GM12878 (cell line): ENCODE measurements at regions not wholly inside any gene's neighbourhood (a gene's known extent, or its start where the extent isn't known, plus 50 kb on each side); places are given as distances from the start of the nearest gene placed in this dataset.

Experiments
- BRCA1 ChIP-seq: IDR thresholded peaks from 2 replicates; pipeline ENCODE4 v1.6.1; 2011; ENCODE audit warnings: low read depth, low read length, improper control_type of control experiment
- CBFB ChIP-seq: IDR thresholded peaks from 2 replicates; pipeline ENCODE4 v1.6.1; 2016; ENCODE audit warnings: antibody characterized with exemption, low read depth
- CEBPB ChIP-seq, 2 experiments: fragments of 150-350 bp in 1 of 2; IDR thresholded peaks; 2 replicates each; pipeline ENCODE4 v1.6.1; 2012 to 2014; ENCODE audit warnings: low read depth in 2 of 2, low read length in 2 of 2, borderline replicate concordance in 1 of 2, inconsistent platforms in 1 of 2
- CHD4 ChIP-seq: fragments of 200-600 bp; sonication (generic); IDR thresholded peaks from 2 replicates; pipeline ENCODE4 v1.6.1; 2016; ENCODE audit warnings: mild to moderate bottlenecking
- FOXM1 ChIP-seq: IDR thresholded peaks from 2 replicates; pipeline ENCODE4 v1.6.1; 2012; ENCODE audit warnings: low read depth, mild to moderate bottlenecking, inconsistent platforms, low read length, moderate library complexity
- HDAC2 ChIP-seq: fragments of 200-600 bp; sonication (generic); IDR thresholded peaks from 2 replicates; pipeline ENCODE4 v1.6.1; 2017
- HSF1 ChIP-seq: fragments of 150-350 bp; IDR thresholded peaks from 2 replicates; pipeline ENCODE4 v1.6.1; 2014; ENCODE audit warnings: mild to moderate bottlenecking, low read depth, low read length
- IKZF2 ChIP-seq, 2 experiments: fragments of 450-650 bp; IDR thresholded peaks; 2 replicates each; pipeline ENCODE4 v1.6.1; 2017; ENCODE audit warnings: mild to moderate bottlenecking in 2 of 2, moderate library complexity in 2 of 2
- IRF4 ChIP-seq: IDR thresholded peaks from 2 replicates; pipeline ENCODE4 v1.6.1; 2011; ENCODE audit warnings: low read depth, low read length
- KAT2A ChIP-seq: conservative IDR thresholded peaks from 2 replicates; pipeline ENCODE4 v1.6.1; 2011; ENCODE audit warnings: low read depth, low read length; ENCODE audit not compliant: control insufficient read depth
- MEF2B ChIP-seq: fragments of 450-650 bp; IDR thresholded peaks from 2 replicates; pipeline ENCODE4 v1.6.1; 2018; ENCODE audit warnings: mild to moderate bottlenecking, moderate library complexity; ENCODE audit not compliant: partially characterized antibody, poor library complexity, severe bottlenecking
- MYB ChIP-seq: fragments of 150-350 bp; IDR thresholded peaks from 2 replicates; pipeline ENCODE4 v1.6.1; 2014; ENCODE audit warnings: mild to moderate bottlenecking, low read depth, low read length, borderline replicate concordance
- NFYB ChIP-seq: IDR thresholded peaks from 2 replicates; pipeline ENCODE4 v1.6.1; 2011; ENCODE audit warnings: low read depth, mild to moderate bottlenecking, low read length, improper control_type of control experiment, moderate library complexity; ENCODE audit not compliant: insufficient read depth
- NR2C1 ChIP-seq: fragments of 450-650 bp; IDR thresholded peaks from 2 replicates; pipeline ENCODE4 v1.6.1; 2017; ENCODE audit warnings: antibody characterized with exemption, mild to moderate bottlenecking, moderate library complexity
- POLR2A ChIP-seq: IDR thresholded peaks from 2 replicates; pipeline ENCODE4 v1.6.1; 2011; ENCODE audit warnings: low read depth, mild to moderate bottlenecking, low read length
- RCOR1 ChIP-seq: conservative IDR thresholded peaks from 2 replicates; pipeline ENCODE4 v1.6.1; 2012; ENCODE audit warnings: low read depth, low read length, improper control_type of control experiment
- SIX5 ChIP-seq: IDR thresholded peaks from 2 replicates; pipeline ENCODE4 v1.6.1; 2011; ENCODE audit warnings: mild to moderate bottlenecking, low read depth, low read length, moderate library complexity; ENCODE audit not compliant: severe bottlenecking
- SPI1 ChIP-seq: IDR thresholded peaks from 2 replicates; pipeline ENCODE4 v1.6.1; 2011; ENCODE audit warnings: low read depth, mild to moderate bottlenecking, low read length, moderate library complexity, borderline replicate concordance; ENCODE audit not compliant: insufficient read depth
- WRNIP1 ChIP-seq: IDR thresholded peaks from 2 replicates; pipeline ENCODE4 v1.6.1; 2011; ENCODE audit warnings: low read depth, low read length, improper control_type of control experiment, borderline replicate concordance
- ZBTB40 ChIP-seq: fragments of 450-650 bp; IDR thresholded peaks from 2 replicates; pipeline ENCODE4 v1.6.1; 2016; ENCODE audit warnings: mild to moderate bottlenecking, moderate library complexity, borderline replicate concordance
- ZNF217 ChIP-seq: fragments of 450-650 bp; IDR thresholded peaks from 2 replicates; pipeline ENCODE4 v1.6.1; 2017; ENCODE audit warnings: antibody characterized with exemption, mild to moderate bottlenecking
- TF ChIP-seq, protein P1 (sequence below): fragments of 450-650 bp; IDR thresholded peaks from 2 replicates; pipeline ENCODE4 v1.6.1; 2017; ENCODE audit warnings: antibody characterized with exemption, mild to moderate bottlenecking, moderate library complexity
- TF ChIP-seq, protein P2 (sequence below): fragments of 450-650 bp; conservative IDR thresholded peaks from 2 replicates; pipeline ENCODE4 v1.6.1; 2017; ENCODE audit warnings: mild to moderate bottlenecking, moderate library complexity

DNA sequence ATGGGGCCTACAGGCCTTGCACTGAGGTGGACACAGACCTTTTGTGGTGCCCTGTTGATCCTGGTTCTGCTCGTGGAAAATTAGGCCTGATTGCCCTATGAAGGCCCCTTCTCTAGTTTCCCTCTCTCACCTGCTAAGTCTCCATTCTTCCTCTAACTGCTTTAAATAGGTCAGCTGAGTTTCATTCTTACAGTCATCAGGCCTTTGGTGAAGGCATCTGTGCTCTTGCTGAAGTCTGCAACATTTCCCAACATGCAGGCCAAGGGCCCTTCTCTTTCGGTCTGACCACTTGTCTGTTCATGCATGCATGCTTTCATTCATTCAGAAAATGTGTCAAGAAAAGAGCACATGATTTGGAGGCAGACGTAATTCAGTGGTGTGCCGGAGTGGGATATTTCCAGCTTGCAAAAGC is 244.0 kb downstream of the BUB3 start (continued):
- TF ChIP-seq HSF1 = no peak
- TF ChIP-seq IKZF2 (IDR thresholded peaks at IDR 0.05) = peak; percentile 99 to 100
- no peak for TF ChIP-seq SPI1
- no peak for TF ChIP-seq NFYB
- TF ChIP-seq ZBTB40 = no peak
- TF ChIP-seq ZNF217 = peak; percentile 65; the same call in 1 of the 2 replicates
- peak; percentile 23; the same call in 1 of the 2 replicates for TF ChIP-seq POLR2A
- TF ChIP-seq KAT2A = no peak
- TF ChIP-seq CBFB = peak; percentile 69
- no peak for TF ChIP-seq CEBPB (IDR thresholded peaks at IDR 0.05; ENCODE audit: borderline replicate concordance in 1 of 2, low read depth in 2 of 2, low read length in 2 of 2)
- TF ChIP-seq MEF2B = peak; percentile 96
- TF ChIP-seq FOXM1 = no peak
- TF ChIP-seq, protein P1, sequence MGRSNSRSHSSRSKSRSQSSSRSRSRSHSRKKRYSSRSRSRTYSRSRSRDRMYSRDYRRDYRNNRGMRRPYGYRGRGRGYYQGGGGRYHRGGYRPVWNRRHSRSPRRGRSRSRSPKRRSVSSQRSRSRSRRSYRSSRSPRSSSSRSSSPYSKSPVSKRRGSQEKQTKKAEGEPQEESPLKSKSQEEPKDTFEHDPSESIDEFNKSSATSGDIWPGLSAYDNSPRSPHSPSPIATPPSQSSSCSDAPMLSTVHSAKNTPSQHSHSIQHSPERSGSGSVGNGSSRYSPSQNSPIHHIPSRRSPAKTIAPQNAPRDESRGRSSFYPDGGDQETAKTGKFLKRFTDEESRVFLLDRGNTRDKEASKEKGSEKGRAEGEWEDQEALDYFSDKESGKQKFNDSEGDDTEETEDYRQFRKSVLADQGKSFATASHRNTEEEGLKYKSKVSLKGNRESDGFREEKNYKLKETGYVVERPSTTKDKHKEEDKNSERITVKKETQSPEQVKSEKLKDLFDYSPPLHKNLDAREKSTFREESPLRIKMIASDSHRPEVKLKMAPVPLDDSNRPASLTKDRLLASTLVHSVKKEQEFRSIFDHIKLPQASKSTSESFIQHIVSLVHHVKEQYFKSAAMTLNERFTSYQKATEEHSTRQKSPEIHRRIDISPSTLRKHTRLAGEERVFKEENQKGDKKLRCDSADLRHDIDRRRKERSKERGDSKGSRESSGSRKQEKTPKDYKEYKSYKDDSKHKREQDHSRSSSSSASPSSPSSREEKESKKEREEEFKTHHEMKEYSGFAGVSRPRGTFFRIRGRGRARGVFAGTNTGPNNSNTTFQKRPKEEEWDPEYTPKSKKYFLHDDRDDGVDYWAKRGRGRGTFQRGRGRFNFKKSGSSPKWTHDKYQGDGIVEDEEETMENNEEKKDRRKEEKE = no peak
- TF ChIP-seq IRF4 = peak; percentile 96
- TF ChIP-seq CHD4 = no peak
- TF ChIP-seq RCOR1 = peak; percentile 94
- TF ChIP-seq WRNIP1 = no peak
- TF ChIP-seq, protein P2, sequence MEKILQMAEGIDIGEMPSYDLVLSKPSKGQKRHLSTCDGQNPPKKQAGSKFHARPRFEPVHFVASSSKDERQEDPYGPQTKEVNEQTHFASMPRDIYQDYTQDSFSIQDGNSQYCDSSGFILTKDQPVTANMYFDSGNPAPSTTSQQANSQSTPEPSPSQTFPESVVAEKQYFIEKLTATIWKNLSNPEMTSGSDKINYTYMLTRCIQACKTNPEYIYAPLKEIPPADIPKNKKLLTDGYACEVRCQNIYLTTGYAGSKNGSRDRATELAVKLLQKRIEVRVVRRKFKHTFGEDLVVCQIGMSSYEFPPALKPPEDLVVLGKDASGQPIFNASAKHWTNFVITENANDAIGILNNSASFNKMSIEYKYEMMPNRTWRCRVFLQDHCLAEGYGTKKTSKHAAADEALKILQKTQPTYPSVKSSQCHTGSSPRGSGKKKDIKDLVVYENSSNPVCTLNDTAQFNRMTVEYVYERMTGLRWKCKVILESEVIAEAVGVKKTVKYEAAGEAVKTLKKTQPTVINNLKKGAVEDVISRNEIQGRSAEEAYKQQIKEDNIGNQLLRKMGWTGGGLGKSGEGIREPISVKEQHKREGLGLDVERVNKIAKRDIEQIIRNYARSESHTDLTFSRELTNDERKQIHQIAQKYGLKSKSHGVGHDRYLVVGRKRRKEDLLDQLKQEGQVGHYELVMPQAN = no peak
- TF ChIP-seq BRCA1 = no peak
- TF ChIP-seq NR2C1 = no peak
- no peak for TF ChIP-seq MYB
- TF ChIP-seq HDAC2 = no peak
- TF ChIP-seq SIX5 = no peak
